Ascending aorta (tissue), 2 donors: ENCODE measurements at regions not wholly inside any gene's neighbourhood (a gene's known extent, or its start where the extent isn't known, plus 50 kb on each side); places are given as distances from the start of the nearest gene placed in this dataset.

Experiments used
- DNase-seq, 2 donors: peaks; one replicate each; pipeline ENCODE4 v3.0.0-alpha.2; 2019; ENCODE audit warnings: low spot score in 2 of 2
- H3K27ac ChIP-seq, 2 donors: fragments of 200-600 bp; sonication (generic); one replicate each; pipeline ENCODE4 v1.5.1; 2016 to 2017; ENCODE audit warnings: mild to moderate bottlenecking in 1 of 2
- H3K27me3 ChIP-seq: fragments of 200-600 bp; sonication (generic); one replicate; pipeline ENCODE4 v1.5.1; 2017
- H3K36me3 ChIP-seq, 2 donors: fragments of 200-600 bp; sonication (generic); one replicate each; pipeline ENCODE4 v1.5.1; 2016
- H3K4me1 ChIP-seq, 2 donors: fragments of 200-600 bp; sonication (generic); one replicate each; pipeline ENCODE4 v1.5.1; 2016 to 2017; ENCODE audit warnings: mild to moderate bottlenecking in 1 of 2
- H3K4me3 ChIP-seq, 2 donors: fragments of 200-600 bp; sonication (generic); one replicate each; pipeline ENCODE4 v1.5.1; 2016 to 2017; ENCODE audit warnings: mild to moderate bottlenecking in 1 of 2
- H3K9me3 ChIP-seq, 2 donors: fragments of 200-600 bp; sonication (generic); one replicate each; pipeline ENCODE4 v1.5.1; 2016
- intact Hi-C: fragments of 100-400 bp; cut with DNase I; formaldehyde crosslinking; loops from one replicate; pipeline ENCODE4 v1.15.1; 2023
- TF ChIP-seq, protein P1 (sequence below), 3 experiments: fragments of 200-600 bp in 2 of 3; fragments of 450-650 bp in 1 of 3; sonication (generic) in 2 of 3; IDR thresholded peaks; one replicate each; pipeline ENCODE4 v1.5.1; 2016 to 2019; ENCODE audit warnings: antibody characterized with exemption in 3 of 3, mild to moderate bottlenecking in 1 of 3, moderate library complexity in 1 of 3

DNA sequence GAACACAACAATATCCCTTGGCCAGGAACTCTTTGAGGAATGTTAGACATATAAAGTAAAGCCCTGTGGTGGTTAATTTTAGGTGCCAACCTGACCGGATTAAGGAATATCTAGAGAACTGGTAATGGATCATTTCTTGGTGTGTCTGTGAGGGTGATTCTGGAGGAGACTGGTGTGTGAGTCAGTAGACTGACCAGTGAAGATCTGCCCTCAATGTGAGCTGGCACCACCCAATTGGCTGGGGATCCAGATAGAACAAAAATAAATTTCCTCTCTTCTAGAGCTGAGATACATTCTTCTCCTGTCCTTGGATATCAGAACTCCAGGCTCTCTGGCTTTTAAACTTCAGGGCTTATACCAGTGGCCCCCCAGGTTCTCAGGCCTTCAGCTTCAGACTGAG lies 56.2 kb upstream of the TNPO1 start:
- intact Hi-C loops, result no loop called here
- DNase-seq, result no peak
- no peaks in the 10 kb centered on the region for H3K36me3 ChIP-seq
- H3K4me3 ChIP-seq, result no peak overlapping the region
- H3K9me3 ChIP-seq, result no peaks in the 10 kb centered on the region
- H3K27me3 ChIP-seq, result no peaks in the 10 kb centered on the region
- H3K4me1 ChIP-seq, result no peaks in the 10 kb centered on the region
- TF ChIP-seq, protein P1, sequence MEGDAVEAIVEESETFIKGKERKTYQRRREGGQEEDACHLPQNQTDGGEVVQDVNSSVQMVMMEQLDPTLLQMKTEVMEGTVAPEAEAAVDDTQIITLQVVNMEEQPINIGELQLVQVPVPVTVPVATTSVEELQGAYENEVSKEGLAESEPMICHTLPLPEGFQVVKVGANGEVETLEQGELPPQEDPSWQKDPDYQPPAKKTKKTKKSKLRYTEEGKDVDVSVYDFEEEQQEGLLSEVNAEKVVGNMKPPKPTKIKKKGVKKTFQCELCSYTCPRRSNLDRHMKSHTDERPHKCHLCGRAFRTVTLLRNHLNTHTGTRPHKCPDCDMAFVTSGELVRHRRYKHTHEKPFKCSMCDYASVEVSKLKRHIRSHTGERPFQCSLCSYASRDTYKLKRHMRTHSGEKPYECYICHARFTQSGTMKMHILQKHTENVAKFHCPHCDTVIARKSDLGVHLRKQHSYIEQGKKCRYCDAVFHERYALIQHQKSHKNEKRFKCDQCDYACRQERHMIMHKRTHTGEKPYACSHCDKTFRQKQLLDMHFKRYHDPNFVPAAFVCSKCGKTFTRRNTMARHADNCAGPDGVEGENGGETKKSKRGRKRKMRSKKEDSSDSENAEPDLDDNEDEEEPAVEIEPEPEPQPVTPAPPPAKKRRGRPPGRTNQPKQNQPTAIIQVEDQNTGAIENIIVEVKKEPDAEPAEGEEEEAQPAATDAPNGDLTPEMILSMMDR (IDR thresholded peaks at IDR 0.05), result no peak
- no peak overlapping the region for H3K27ac ChIP-seq

DNA sequence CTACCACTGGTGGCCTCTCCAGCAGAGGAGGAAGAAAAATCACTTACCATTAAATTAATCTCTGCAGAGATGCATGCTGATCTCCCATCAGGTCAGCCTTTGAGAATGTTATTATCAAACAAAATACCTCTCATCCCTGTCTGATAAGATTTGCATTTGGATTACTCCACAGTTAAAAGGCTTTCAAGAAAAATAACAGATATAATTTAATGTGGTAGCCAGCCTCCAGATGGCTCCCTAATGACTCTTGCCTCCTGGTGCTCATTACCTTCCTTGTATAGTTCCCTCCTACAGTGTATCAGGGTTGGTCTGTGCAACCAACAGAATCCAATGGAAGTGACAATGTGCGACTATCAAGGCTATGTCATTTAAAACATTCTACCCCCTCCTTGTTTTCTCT lies 63.6 kb upstream of the TNPO1 start:
- H3K9me3 ChIP-seq, result no peaks in the 10 kb centered on the region
- DNase-seq, result no peak
- intact Hi-C loops, result no loop called here

DNA sequence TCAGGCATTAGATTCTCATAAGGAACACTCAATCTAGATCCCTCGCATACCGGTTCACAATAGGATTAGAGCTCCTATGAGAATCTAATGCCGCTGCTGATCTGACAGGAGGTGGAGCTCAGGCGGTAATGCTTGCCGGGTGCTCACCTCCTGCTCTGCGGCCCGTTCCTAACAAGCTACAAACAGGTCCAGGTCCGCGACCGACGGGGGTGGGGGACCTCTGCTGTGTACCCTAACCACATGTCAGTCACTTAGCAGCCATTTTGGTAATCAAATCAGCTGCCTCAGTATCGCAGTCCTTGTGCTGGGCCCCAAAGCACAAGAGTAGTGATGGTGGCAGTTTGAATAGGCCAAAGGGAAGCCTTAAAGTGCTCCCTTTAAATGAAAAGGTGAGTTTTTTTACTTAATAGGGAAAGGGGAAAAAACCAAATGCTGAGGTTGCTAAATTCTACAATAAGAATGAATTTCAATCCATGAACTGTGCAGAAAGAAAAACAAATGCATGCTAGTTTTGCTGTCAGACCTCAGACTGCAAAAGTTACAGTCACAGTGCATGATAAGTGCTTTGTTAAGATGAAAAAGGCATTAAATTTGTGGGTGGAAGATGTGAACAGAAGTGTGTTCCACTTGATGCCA lies 67.0 kb upstream of the TNPO1 start:
- H3K27me3 ChIP-seq, result no peaks in the 10 kb centered on the region
- intact Hi-C loops, result no loop called here
- no peak for DNase-seq

More for the DNA sequence above, 63.6 kb upstream of the TNPO1 start:
- TF ChIP-seq, protein P1 (IDR thresholded peaks at IDR 0.05), result no peak
- Histone ChIP-seq H3K36me3 (no peaks in the 10 kb centered on the region), H3K27me3 (no peaks in the 10 kb centered on the region), H3K4me3 (no peak overlapping the region), H3K27ac (no peak overlapping the region), H3K4me1 (no peaks in the 10 kb centered on the region)

DNA sequence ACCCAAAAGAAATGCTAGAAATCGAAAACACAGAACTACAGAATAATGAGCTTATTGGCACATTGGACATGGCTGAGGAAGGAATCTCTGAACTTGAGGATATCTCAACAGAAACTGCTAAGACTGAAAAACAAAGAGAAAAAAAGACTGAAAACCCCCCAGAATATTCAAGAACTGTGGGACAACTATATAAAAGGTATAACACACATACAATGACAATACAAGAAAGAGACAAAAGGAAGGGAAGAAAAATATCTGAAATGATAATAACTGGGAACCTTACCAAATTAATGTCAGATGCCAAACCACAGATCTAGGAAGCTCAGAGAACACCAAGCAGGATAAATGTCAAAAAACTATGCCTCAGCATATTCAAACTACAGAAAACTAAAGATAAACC lies 68.6 kb upstream of the TNPO1 start:
- DNase-seq, result no peak
- no peak overlapping the region for H3K27ac ChIP-seq
- H3K9me3 ChIP-seq, result no peaks in the 10 kb centered on the region
- H3K4me3 ChIP-seq, result no peak overlapping the region
- TF ChIP-seq, protein P1 (IDR thresholded peaks at IDR 0.05), result no peak
- no peaks in the 10 kb centered on the region for H3K36me3 ChIP-seq
- H3K4me1 ChIP-seq, result no peaks in the 10 kb centered on the region
- H3K27me3 ChIP-seq, result no peaks in the 10 kb centered on the region
- intact Hi-C loops, result no loop called here

More for the DNA sequence above, 67.0 kb upstream of the TNPO1 start:
- Histone ChIP-seq H3K36me3 (no peaks in the 10 kb centered on the region), H3K9me3 (no peaks in the 10 kb centered on the region), H3K27ac (no peak overlapping the region), H3K4me1 (no peaks in the 10 kb centered on the region), H3K4me3 (no peak overlapping the region)
- TF ChIP-seq, protein P1 (IDR thresholded peaks at IDR 0.05), result no peak

DNA sequence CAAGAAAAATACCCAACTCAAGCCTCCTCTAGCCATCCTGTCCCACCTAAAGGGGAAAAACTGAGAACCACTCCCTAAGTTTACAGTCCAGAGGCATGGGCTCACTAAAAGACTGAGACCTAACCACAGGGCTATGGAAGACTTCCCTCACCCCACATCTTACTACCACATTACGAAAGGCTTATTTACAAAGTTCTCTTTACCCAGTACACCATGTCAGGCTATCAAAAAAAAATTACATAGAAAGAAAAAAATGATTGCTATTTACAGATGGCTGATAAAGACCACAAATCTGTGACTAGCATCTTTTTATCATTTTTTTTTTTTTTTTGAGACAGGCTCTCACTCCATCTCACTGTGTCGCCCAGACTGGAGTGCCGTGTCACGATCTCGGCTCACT lies 69.7 kb upstream of the TNPO1 start:
- Histone ChIP-seq H3K4me3 (no peak overlapping the region), H3K9me3 (no peaks in the 10 kb centered on the region), H3K36me3 (no peaks in the 10 kb centered on the region), H3K27ac (no peak overlapping the region), H3K4me1 (no peaks in the 10 kb centered on the region), H3K27me3 (no peaks in the 10 kb centered on the region)
- TF ChIP-seq, protein P1 (IDR thresholded peaks at IDR 0.05), result no peak
- DNase-seq, result no peak
- intact Hi-C loops, result no loop called here

DNA sequence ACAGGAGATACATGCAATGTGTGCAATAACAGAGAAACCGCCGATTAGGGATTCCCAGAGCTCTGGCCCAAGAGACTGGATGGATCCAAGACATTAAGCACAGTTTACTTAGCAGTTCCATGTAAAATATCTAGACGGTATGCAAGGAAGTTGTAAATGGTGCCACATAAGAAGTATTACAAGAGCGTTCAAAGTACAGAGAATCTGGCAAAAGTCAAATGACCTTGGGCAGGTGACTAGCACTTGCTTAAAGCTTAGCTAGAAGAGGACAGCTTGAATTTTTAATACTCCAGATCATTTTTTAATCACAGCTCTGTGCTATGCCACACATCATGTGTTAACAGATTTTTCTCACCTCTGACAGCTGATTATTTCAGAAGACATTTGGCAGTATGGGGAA lies 72.3 kb upstream of the TNPO1 start:
- no peak for DNase-seq
- TF ChIP-seq, protein P1 (IDR thresholded peaks at IDR 0.05), result no peak
- Histone ChIP-seq H3K9me3 (no peaks in the 10 kb centered on the region), H3K4me3 (no peak overlapping the region), H3K27ac (no peak overlapping the region), H3K27me3 (no peaks in the 10 kb centered on the region), H3K36me3 (no peaks in the 10 kb centered on the region), H3K4me1 (no peaks in the 10 kb centered on the region)
- intact Hi-C loops, result no loop called here
